ENCODE measurements at regions not wholly inside any gene's neighbourhood (a gene's known extent, or its start where the extent isn't known, plus 50 kb on each side); places are given as distances from the start of the nearest gene placed in this dataset.
"Not testable (repeated sequence)": the region's sequence is repeated elsewhere in the genome, so short reads cannot be mapped to it uniquely, and the experiment has no call there.

DNA sequence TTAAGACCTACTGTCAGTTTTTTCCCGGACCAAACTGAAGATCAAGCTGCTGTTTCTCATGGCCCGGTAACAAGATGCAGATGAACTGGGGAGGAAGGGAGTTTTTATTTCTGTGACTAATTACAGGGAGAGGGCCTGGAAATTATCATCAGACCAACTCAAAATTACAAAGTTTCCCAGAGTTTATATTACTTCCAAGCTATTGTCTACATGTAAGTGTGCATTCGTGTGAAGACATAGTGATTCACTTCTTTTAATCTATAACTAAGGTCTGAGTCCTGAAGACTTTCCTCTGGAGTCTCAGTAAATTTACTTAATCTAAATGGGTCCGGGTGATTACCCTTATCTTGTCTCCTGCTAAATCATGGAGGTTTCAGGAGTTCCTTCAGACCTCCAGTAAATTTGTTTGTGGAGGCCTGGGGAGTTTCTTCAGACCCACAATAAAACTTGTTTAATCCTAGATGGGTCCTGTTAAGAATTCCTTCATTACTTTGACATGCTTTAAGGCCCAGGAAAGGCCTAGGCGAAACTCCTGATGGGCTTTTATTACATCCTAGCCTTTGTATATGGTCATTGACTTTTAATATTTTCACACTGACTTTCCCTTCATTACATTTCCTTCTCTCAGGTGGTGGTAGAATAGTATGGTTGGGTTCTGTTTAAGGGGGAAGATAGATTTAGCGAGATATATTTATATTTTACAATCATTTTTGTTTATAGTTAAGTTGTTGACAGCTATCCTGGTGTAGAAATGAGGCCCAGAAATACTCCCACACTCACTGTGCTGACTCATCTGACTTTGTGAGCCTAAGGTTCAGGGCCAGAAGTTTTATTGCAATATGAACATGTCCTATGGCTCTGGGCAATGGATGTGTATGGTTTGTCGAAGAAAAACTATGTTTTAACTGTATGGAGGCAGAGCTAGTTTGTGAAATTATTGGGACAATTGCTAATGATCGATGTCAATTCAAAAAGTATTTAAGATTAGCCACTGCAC lies 627.0 kb upstream of the FBXO33 start:
- no peak overlapping the region for H3K27ac ChIP-seq
- CTCF ChIA-PET, result no interaction called here
- TF ChIP-seq, protein P1, sequence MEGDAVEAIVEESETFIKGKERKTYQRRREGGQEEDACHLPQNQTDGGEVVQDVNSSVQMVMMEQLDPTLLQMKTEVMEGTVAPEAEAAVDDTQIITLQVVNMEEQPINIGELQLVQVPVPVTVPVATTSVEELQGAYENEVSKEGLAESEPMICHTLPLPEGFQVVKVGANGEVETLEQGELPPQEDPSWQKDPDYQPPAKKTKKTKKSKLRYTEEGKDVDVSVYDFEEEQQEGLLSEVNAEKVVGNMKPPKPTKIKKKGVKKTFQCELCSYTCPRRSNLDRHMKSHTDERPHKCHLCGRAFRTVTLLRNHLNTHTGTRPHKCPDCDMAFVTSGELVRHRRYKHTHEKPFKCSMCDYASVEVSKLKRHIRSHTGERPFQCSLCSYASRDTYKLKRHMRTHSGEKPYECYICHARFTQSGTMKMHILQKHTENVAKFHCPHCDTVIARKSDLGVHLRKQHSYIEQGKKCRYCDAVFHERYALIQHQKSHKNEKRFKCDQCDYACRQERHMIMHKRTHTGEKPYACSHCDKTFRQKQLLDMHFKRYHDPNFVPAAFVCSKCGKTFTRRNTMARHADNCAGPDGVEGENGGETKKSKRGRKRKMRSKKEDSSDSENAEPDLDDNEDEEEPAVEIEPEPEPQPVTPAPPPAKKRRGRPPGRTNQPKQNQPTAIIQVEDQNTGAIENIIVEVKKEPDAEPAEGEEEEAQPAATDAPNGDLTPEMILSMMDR (conservative IDR thresholded peaks at IDR 0.05; ENCODE audit: low read depth), result no peak
- DNase-seq (ENCODE audit: low spot score), result no peak
- POLR2A ChIA-PET (ENCODE audit: low non-redundant PET), result no interaction called here

DNA sequence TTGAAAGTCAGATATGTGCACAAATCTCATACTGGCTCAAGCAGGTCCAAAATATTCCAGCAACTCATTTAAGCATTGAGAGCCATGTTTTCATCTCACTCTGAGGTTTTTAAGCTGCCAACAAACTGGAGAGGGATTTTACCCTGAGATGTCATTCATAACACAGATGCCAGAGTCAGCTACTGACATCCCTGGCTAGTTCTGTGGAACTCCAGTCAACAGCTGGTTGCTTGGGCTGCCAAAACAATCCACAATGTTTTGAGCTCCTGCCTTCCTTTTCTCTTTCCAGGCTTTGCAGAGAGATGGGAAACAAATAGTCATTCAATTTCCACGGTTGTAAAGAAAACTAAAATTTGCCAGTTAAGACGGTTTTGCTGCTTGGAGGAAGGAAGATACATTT lies 621.2 kb upstream of the FBXO33 start:
- H3K27ac ChIP-seq, result no peak overlapping the region
- DNase-seq (ENCODE audit: low spot score), result no peak
- TF ChIP-seq, protein P1 (conservative IDR thresholded peaks at IDR 0.05; ENCODE audit: low read depth), result no peak
- POLR2A ChIA-PET (ENCODE audit: low non-redundant PET), result no interaction called here
- CTCF ChIA-PET, result no interaction called here

DNA sequence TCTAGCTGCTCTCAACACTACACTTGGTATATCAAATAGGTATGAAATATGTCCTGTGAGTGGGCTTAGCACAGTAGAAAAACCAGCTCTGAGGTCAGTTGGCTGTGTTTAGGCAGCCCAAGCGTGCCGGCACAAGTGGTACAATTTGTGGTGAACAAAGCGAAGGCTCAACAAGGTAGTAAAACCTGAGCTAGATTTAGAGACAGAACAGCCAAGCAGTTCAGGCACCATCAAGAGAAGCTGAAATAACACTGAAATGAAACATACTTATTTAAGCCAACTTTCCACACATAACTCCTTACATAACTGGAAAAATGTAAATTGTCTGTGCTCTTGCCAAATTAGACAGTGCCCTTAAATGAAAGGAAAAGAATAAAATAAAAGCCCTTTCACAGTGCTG lies 596.8 kb upstream of the FBXO33 start:
- ChIA-PET POLR2A (ENCODE audit: low non-redundant PET) (no interaction called here), CTCF (interaction anchor here (0.7 kb wide), 1 partner anchor 488 kb away, joined by 3 read pairs; no protein-coding TSS in a partner anchor)
- DNase-seq (ENCODE audit: low spot score), result no peak
- H3K27ac ChIP-seq, result no peak overlapping the region
- TF ChIP-seq, protein P1 (conservative IDR thresholded peaks at IDR 0.05; ENCODE audit: low read depth), result no peak

DNA sequence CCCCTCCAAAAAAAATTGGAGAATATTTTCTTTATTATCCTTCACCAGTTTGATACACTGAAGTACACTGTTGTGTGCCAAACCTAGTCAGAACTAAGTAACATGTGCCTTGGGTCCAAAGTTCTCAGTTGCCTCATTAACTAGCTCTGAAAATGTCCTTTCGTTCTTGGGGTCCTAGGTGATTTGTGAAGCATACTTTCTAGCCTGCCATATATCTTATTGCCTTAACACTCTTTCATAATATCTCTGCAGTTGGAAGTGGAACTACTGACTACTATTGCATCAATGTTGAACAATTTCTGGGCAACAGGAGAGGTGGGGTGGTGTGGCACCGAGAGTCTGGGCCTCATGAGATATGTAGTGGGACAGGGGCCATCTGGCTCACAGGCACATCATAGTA lies 592.9 kb upstream of the FBXO33 start:
- DNase-seq (ENCODE audit: low spot score), result no peak
- ChIA-PET POLR2A (ENCODE audit: low non-redundant PET) (no interaction called here), CTCF (no interaction called here)
- no peak overlapping the region for H3K27ac ChIP-seq
- TF ChIP-seq, protein P1 (conservative IDR thresholded peaks at IDR 0.05; ENCODE audit: low read depth), result no peak

DNA sequence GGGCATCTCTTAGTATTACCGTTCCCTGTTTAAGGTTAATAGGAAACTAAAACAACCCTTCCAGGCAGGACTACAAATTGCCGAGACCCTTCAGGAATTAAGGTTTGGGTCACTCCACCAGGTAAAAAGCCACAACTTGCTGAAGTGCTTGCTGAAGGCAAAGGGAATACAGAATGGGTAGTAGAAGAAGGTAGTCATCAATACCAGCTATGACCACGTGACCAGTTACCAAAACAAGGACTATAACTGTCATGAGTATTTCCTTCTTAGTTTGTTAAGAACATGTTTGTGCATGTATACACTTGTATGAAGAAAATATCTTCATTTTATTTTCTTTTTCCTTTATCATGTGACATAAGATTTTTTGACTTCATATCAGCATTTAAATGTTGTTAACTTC lies 578.7 kb upstream of the FBXO33 start:
- TF ChIP-seq, protein P1 (conservative IDR thresholded peaks at IDR 0.05; ENCODE audit: low read depth), result no peak
- H3K27ac ChIP-seq, result no peak overlapping the region
- DNase-seq (ENCODE audit: low spot score), result no peak
- ChIA-PET POLR2A (ENCODE audit: low non-redundant PET) (no interaction called here), CTCF (no interaction called here)

DNA sequence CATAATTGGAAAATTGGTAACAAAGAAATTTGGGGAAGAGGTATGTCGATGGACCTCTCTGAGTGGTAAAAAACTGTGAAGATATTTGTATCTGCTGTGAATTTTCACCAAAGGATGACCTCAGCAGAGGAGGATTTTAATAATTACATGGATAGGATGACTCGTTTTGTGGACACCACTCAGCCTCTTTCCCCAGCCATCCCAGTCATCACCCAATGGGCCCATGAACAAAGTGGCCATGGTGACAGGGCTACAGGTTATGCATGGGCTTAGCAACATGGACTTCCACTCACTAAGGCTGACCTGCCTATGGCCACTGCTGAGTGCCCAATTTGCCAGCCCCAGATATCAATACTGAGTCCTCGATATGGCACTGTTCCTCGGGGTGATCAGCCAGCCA lies 577.5 kb upstream of the FBXO33 start:
- CTCF ChIA-PET, result no interaction called here
- DNase-seq (ENCODE audit: low spot score), result no peak
- TF ChIP-seq, protein P1 (conservative IDR thresholded peaks at IDR 0.05; ENCODE audit: low read depth), result no peak
- no peak overlapping the region for H3K27ac ChIP-seq
- POLR2A ChIA-PET (ENCODE audit: low non-redundant PET), result no interaction called here

DNA sequence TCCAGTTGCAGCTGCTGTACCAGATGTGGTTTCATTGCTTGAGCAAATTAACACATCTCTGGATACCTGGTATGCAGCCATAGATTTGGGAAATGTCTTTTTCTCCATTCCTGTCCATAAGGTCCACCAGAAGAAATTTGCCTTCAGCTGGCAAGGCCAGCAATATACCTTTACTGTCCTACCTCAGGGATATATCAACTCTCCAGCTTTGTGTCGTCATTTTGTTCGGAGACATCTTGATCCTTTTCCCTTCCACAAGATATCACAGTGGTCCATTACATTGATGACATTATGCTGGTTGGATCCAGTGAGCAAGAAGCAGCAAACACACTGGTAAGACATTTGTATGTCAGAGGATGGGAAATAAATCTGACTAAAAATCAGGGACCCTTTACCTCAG lies 576.1 kb upstream of the FBXO33 start:
- DNase-seq (ENCODE audit: low spot score); H3K27ac ChIP-seq; POLR2A ChIA-PET (ENCODE audit: low non-redundant PET): not testable (repeated sequence)
- CTCF ChIA-PET, result interaction anchor here (0.5 kb wide), 1 partner anchor 110 kb away, joined by 4 read pairs; no protein-coding TSS in a partner anchor

All from RWPE1 (cell line).